SK-N-SH treated with all-trans-retinoic acid at 6 μM for 48 hours (cell line): ENCODE measurements at regions not wholly inside any gene's neighbourhood (a gene's known extent, or its start where the extent isn't known, plus 50 kb on each side); places are given as distances from the start of the nearest gene placed in this dataset.

Experiments used
- BACH2 ChIP-seq: fragments of 250-450 bp; sonication (Bioruptor Pico); IDR thresholded peaks from 2 replicates; pipeline ENCODE4 v1.9.0; 2021; ENCODE audit warnings: mild to moderate bottlenecking, borderline replicate concordance
- CSDC2 ChIP-seq: fragments of 250-450 bp; sonication (Bioruptor Pico); IDR thresholded peaks from 2 replicates; pipeline ENCODE4 v1.5.0; 2020; ENCODE audit warnings: mild to moderate bottlenecking, moderate library complexity
- CSRNP3 ChIP-seq: fragments of 250-450 bp; sonication (Bioruptor Pico); IDR thresholded peaks from 2 replicates; pipeline ENCODE4 v1.5.1; 2021; ENCODE audit warnings: mild to moderate bottlenecking, moderate library complexity
- ISL1 ChIP-seq: fragments of 250-450 bp; sonication (Bioruptor Pico); IDR thresholded peaks from 2 replicates; pipeline ENCODE4 v2.1.2; 2022; ENCODE audit warnings: mild to moderate bottlenecking, moderate library complexity
- OSR1 ChIP-seq: fragments of 250-450 bp; sonication (Bioruptor Pico); IDR thresholded peaks from 2 replicates; pipeline ENCODE4 v1.8.0; 2022; ENCODE audit warnings: moderate library complexity, mild to moderate bottlenecking, inconsistent platforms
- PATZ1 ChIP-seq: fragments of 250-450 bp; sonication (Bioruptor Pico); IDR thresholded peaks from 2 replicates; pipeline ENCODE4 v1.8.0; 2020; ENCODE audit warnings: mild to moderate bottlenecking, moderate library complexity, borderline replicate concordance
- TSHZ2 ChIP-seq: fragments of 250-450 bp; sonication (Bioruptor Pico); IDR thresholded peaks from 2 replicates; pipeline ENCODE4 v1.5.0; 2020; ENCODE audit warnings: mild to moderate bottlenecking, moderate library complexity
- ZC3H10 ChIP-seq: fragments of 250-450 bp; sonication (Bioruptor Pico); IDR thresholded peaks from 2 replicates; pipeline ENCODE4 v1.5.1; 2021; ENCODE audit warnings: mild to moderate bottlenecking, moderate library complexity
- ZFP3 ChIP-seq: fragments of 250-450 bp; sonication (Bioruptor Pico); IDR thresholded peaks from 2 replicates; pipeline ENCODE4 v1.5.0; 2020; ENCODE audit warnings: mild to moderate bottlenecking, moderate library complexity
- ZFP30 ChIP-seq: fragments of 450-650 bp; formaldehyde crosslinking; IDR thresholded peaks from 2 replicates; pipeline ENCODE4 v1.5.0; 2022; ENCODE audit warnings: mild to moderate bottlenecking, moderate library complexity
- ZNF565 ChIP-seq: fragments of 450-650 bp; formaldehyde crosslinking; conservative IDR thresholded peaks from 2 replicates; pipeline ENCODE4 v1.5.0; 2020; ENCODE audit warnings: low read depth, mild to moderate bottlenecking, moderate library complexity

- TF ChIP-seq ZNF565 (CRISPR knock-in tag), result no peak
- no peak for TF ChIP-seq PATZ1 (CRISPR knock-in tag)
- no peak for TF ChIP-seq ZFP30 (CRISPR knock-in tag)
- TF ChIP-seq ISL1 (CRISPR knock-in tag), result no peak
- no peak for TF ChIP-seq CSRNP3
- TF ChIP-seq CSDC2, result no peak
- no peak for TF ChIP-seq TSHZ2 (CRISPR knock-in tag)
- no peak for TF ChIP-seq OSR1
- no peak for TF ChIP-seq ZFP3 (CRISPR knock-in tag)
- TF ChIP-seq ZC3H10, result no peak
- no peak for TF ChIP-seq BACH2
These were observed 2185.8 kb upstream of the ACO1 start for GRCh38 chr9:30198463-30199309.
